Osteoblast (primary cell): ENCODE measurements at regions not wholly inside any gene's neighbourhood (a gene's known extent, or its start where the extent isn't known, plus 50 kb on each side); places are given as distances from the start of the nearest gene placed in this dataset.
A peak's percentile ranks its signal among the peaks of the same experiment; 100 is the strongest.

Experiments used
- DNase-seq: peaks from one replicate; pipeline ENCODE4 v3.0.0; 2011; ENCODE audit warnings: low spot score, mixed read lengths; ENCODE audit not compliant: insufficient read length; ENCODE audit errors: missing footprints
- H2AFZ ChIP-seq: 2 replicates; pipeline ENCODE4 v1.6.0; 2011; ENCODE audit warnings: mild to moderate bottlenecking, low read length
- H3K27ac ChIP-seq: 2 replicates; pipeline ENCODE4 v1.5.1; 2011; ENCODE audit warnings: mild to moderate bottlenecking, low read depth, low read length, moderate library complexity
- H3K27me3 ChIP-seq: 2 replicates; pipeline ENCODE4 v1.6.0; 2012; ENCODE audit warnings: mild to moderate bottlenecking, control low read depth, inconsistent platforms, low read length, moderate library complexity; ENCODE audit not compliant: insufficient read depth
- H3K36me3 ChIP-seq: 2 replicates; pipeline ENCODE4 v1.5.1; 2011; ENCODE audit warnings: mild to moderate bottlenecking, low read length, control low read depth, moderate library complexity; ENCODE audit not compliant: insufficient read depth
- H3K4me1 ChIP-seq: 2 replicates; pipeline ENCODE4 v1.5.1; 2011; ENCODE audit warnings: mild to moderate bottlenecking, low read length, control low read depth, moderate library complexity; ENCODE audit not compliant: insufficient read depth
- H3K4me2 ChIP-seq: 2 replicates; pipeline ENCODE4 v1.6.0; 2011; ENCODE audit warnings: mild to moderate bottlenecking, low read length; ENCODE audit not compliant: insufficient read depth
- H3K4me3 ChIP-seq: fragments of 200-600 bp; sonication (generic); 3 replicates; pipeline ENCODE4 v1.5.1; 2012; ENCODE audit warnings: mild to moderate bottlenecking, low read length, inconsistent platforms; ENCODE audit not compliant: insufficient read depth
- H3K79me2 ChIP-seq: 2 replicates; pipeline ENCODE4 v1.6.0; 2012; ENCODE audit warnings: mild to moderate bottlenecking, low read length, control low read depth, inconsistent platforms; ENCODE audit not compliant: insufficient read depth
- H3K9me3 ChIP-seq: 2 replicates; pipeline ENCODE4 v1.5.1; 2011; ENCODE audit warnings: low read depth, low read length, control low read depth
- H4K20me1 ChIP-seq: 2 replicates; pipeline ENCODE4 v1.6.0; 2012; ENCODE audit warnings: mild to moderate bottlenecking, low read length, control low read depth; ENCODE audit not compliant: insufficient read depth
- TF ChIP-seq, protein P1 (sequence below): IDR thresholded peaks from 2 replicates; pipeline ENCODE4 v1.5.1; 2011; ENCODE audit warnings: mild to moderate bottlenecking, low read depth, low read length, moderate library complexity; ENCODE audit errors: extremely low read depth

DNA sequence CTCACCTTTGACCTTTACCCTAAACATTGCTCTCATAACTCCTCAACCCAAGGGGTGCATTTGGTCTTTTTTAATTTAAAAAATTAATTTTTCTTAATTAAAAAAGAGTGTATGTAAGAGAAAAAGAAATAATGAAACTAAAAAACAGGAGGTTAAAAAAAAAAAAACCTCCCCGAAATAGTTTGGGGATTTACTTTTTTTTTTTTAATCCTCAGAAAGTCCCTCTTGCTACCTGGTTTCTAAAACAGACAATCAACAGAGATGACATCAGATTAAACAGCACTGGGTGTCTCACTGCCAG is 301.3 kb downstream of the SOX9 start:
- Histone ChIP-seq H3K4me2 (peak overlapping the region; percentile 65), H3K36me3 (no peaks in the 10 kb centered on the region), H3K27me3 (no peaks in the 10 kb centered on the region), H3K9me3 (peaks cover 2% of the 10 kb centered on the region), H2AFZ (no peak overlapping the region), H3K27ac (peak overlapping the region; percentile 79), H3K79me2 (no peaks in the 10 kb centered on the region), H3K4me1 (peaks cover 40% of the 10 kb centered on the region), H3K4me3 (no peak overlapping the region), H4K20me1 (peaks cover 4% of the 10 kb centered on the region)
- TF ChIP-seq, protein P1, sequence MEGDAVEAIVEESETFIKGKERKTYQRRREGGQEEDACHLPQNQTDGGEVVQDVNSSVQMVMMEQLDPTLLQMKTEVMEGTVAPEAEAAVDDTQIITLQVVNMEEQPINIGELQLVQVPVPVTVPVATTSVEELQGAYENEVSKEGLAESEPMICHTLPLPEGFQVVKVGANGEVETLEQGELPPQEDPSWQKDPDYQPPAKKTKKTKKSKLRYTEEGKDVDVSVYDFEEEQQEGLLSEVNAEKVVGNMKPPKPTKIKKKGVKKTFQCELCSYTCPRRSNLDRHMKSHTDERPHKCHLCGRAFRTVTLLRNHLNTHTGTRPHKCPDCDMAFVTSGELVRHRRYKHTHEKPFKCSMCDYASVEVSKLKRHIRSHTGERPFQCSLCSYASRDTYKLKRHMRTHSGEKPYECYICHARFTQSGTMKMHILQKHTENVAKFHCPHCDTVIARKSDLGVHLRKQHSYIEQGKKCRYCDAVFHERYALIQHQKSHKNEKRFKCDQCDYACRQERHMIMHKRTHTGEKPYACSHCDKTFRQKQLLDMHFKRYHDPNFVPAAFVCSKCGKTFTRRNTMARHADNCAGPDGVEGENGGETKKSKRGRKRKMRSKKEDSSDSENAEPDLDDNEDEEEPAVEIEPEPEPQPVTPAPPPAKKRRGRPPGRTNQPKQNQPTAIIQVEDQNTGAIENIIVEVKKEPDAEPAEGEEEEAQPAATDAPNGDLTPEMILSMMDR = no peak
- no peak for DNase-seq

- DNase-seq = no peak
- peaks cover 4% of the 10 kb centered on the region for H4K20me1 ChIP-seq
- peak overlapping the region; percentile 65 for H3K4me2 ChIP-seq
- H3K9me3 ChIP-seq = peaks cover 1% of the 10 kb centered on the region
- peak overlapping the region; percentile 33 for H3K4me3 ChIP-seq
- H3K79me2 ChIP-seq = no peaks in the 10 kb centered on the region
- TF ChIP-seq, protein P1 = no peak
- H3K27ac ChIP-seq = peak overlapping the region; percentile 79
- H3K36me3 ChIP-seq = no peaks in the 10 kb centered on the region
- peak overlapping the region; percentile 61 for H2AFZ ChIP-seq
- no peaks in the 10 kb centered on the region for H3K27me3 ChIP-seq
- peaks cover 40% of the 10 kb centered on the region for H3K4me1 ChIP-seq
Measured at GRCh38 chr17:72422505-72423285, 301.9 kb downstream of the SOX9 start.

GRCh38 chr17:72423286-72423589 is 302.4 kb downstream of the SOX9 start:
- peak overlapping the region; percentile 61 for H2AFZ ChIP-seq

GRCh38 chr17:72423718-72424117 is 302.9 kb downstream of the SOX9 start:
- H3K4me2 ChIP-seq = no peak overlapping the region
- H3K36me3 ChIP-seq = no peaks in the 10 kb centered on the region
- no peaks in the 10 kb centered on the region for H3K79me2 ChIP-seq
- peak overlapping the region; percentile 79 for H3K27ac ChIP-seq
- TF ChIP-seq, protein P1 = no peak
- peaks cover 4% of the 10 kb centered on the region for H4K20me1 ChIP-seq
- no peak overlapping the region for H3K4me3 ChIP-seq
- DNase-seq = no peak
- no peak overlapping the region for H2AFZ ChIP-seq
- peaks cover 40% of the 10 kb centered on the region for H3K4me1 ChIP-seq
- H3K27me3 ChIP-seq = no peaks in the 10 kb centered on the region
- H3K9me3 ChIP-seq = no peaks in the 10 kb centered on the region

More at GRCh38 chr17:72423286-72423589, 302.4 kb downstream of the SOX9 start:
- Histone ChIP-seq H3K79me2 (no peaks in the 10 kb centered on the region), H3K9me3 (no peaks in the 10 kb centered on the region), H3K4me2 (peak overlapping the region; percentile 65), H3K4me3 (peak overlapping the region; percentile 33), H3K36me3 (no peaks in the 10 kb centered on the region), H3K4me1 (peaks cover 40% of the 10 kb centered on the region), H3K27ac (peak overlapping the region; percentile 79), H4K20me1 (peaks cover 4% of the 10 kb centered on the region), H3K27me3 (no peaks in the 10 kb centered on the region)
- no peak for DNase-seq
- TF ChIP-seq, protein P1 = no peak
